RWPE1 (cell line): ENCODE measurements at regions not wholly inside any gene's neighbourhood (a gene's known extent, or its start where the extent isn't known, plus 50 kb on each side); places are given as distances from the start of the nearest gene placed in this dataset.

Experiments used
- CTCF ChIA-PET: fragments of 350-600 bp; sonication (Branson Sonifier 250); formaldehyde crosslinking; extraction: SDS; loops from one replicate; lab custom pipeline; 2021; lab: Yijun Ruan, JAX
- POLR2A ChIA-PET: fragments of 400-600 bp; formaldehyde crosslinking; extraction: SDS; loops from one replicate; lab custom pipeline; 2020; ENCODE audit warnings: antibody characterized with exemption; ENCODE audit not compliant: low non-redundant PET; lab: Yijun Ruan, JAX
- DNase-seq: peaks from one replicate; pipeline ENCODE4 v3.0.0; 2012; ENCODE audit warnings: low spot score
- H3K27ac ChIP-seq: fragments of 450-650 bp; 2 replicates; pipeline ENCODE4 v1.5.1; 2017
- TF ChIP-seq, protein P1 (sequence below): fragments of 450-650 bp; conservative IDR thresholded peaks from 2 replicates; pipeline ENCODE4 v1.5.1; 2017; ENCODE audit warnings: low read depth, mild to moderate bottlenecking

GRCh38 chr5:158514986-158515359, 584.7 kb downstream of the EBF1 start:
- DNase-seq, result no peak
- ChIA-PET POLR2A (no interaction called here), CTCF (no interaction called here)
- no peak overlapping the region for H3K27ac ChIP-seq
- TF ChIP-seq, protein P1, sequence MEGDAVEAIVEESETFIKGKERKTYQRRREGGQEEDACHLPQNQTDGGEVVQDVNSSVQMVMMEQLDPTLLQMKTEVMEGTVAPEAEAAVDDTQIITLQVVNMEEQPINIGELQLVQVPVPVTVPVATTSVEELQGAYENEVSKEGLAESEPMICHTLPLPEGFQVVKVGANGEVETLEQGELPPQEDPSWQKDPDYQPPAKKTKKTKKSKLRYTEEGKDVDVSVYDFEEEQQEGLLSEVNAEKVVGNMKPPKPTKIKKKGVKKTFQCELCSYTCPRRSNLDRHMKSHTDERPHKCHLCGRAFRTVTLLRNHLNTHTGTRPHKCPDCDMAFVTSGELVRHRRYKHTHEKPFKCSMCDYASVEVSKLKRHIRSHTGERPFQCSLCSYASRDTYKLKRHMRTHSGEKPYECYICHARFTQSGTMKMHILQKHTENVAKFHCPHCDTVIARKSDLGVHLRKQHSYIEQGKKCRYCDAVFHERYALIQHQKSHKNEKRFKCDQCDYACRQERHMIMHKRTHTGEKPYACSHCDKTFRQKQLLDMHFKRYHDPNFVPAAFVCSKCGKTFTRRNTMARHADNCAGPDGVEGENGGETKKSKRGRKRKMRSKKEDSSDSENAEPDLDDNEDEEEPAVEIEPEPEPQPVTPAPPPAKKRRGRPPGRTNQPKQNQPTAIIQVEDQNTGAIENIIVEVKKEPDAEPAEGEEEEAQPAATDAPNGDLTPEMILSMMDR, result no peak

DNA sequence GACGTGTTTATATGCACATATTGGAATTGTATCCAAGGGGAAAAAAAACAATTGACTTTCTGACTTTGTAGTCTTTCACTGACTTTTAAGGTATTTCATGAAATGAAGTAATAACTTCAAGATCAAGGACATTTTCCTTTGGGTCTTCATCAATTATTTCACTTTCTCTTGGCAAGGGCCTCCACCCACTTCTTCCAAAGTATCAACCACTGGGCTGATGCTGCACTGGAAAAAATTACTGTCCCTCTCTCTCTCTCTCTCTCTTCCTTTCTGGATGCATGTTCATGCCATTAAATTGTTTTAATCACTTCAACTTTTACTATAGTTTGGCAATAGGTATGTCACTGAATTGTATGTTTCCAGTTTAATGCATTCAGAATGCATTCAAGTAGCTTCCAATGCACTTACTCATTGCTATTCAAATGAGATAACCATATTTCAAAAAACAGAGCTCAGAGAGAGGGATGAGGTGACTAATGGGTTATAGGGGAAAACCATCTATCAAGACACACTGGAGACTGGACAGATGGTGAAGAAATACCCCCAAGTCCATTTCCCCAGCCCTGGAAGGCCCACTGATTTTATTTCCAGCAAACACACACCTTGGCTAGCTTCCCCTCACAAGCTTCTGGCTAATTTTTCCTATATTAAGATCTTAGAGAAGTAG, 585.3 kb downstream of the EBF1 start:
- ChIA-PET CTCF (no interaction called here), POLR2A (no interaction called here)
- H3K27ac ChIP-seq, result no peak overlapping the region
- peak; percentile 32 for DNase-seq
- TF ChIP-seq, protein P1, result no peak

DNA sequence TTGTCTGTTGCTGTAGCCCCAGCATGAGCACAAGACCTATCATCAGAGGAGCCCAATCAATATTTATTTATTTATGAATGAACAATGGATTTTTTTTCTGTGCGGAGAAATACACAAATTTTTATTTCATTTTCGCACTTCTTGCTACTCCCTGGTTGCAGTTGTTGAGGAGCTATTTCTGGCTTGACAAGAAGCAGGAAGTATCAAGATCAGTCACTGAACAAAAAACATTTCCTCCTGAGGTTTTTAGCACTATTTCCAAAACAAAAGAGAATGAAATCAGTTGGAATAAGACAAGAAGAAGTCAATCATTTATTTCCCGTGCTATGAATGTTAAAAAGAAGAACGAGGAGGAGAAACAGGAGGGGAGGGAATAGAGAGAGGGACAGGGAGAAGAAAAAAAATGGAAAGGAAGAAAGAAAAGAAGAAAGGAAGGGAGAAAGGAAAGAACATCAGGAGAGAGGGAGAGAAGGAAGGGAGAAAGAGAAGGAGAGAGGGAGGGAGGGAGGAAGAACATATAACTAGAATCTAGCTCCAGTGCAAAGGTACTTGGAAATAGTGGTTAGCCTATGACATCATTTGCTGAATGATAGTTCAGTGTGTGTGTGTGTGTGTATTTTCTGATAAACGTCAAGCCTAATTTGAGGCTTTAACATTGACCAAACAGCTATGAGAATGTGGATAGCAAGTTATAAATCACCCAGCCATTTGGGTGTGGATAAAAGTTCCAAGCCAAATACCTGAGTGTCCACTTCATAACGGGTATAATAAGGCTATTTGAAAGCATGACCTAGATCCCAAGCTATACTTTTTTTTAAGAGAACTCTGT, 586.0 kb downstream of the EBF1 start:
- H3K27ac ChIP-seq, result no peak overlapping the region
- ChIA-PET CTCF (interaction anchor here (0.6 kb wide), 1 partner anchor 339 kb away, joined by 4 read pairs; no protein-coding TSS in a partner anchor), POLR2A (no interaction called here)
- no peak for DNase-seq
- TF ChIP-seq, protein P1, result no peak

GRCh38 chr5:158511454-158511853, 588.3 kb downstream of the EBF1 start:
- CTCF ChIA-PET, result interaction anchor here (0.6 kb wide), 1 partner anchor 99 kb away, joined by 3 read pairs; no protein-coding TSS in a partner anchor
- DNase-seq, result no peak
- TF ChIP-seq, protein P1, result no peak
- no peak overlapping the region for H3K27ac ChIP-seq
- POLR2A ChIA-PET, result no interaction called here

GRCh38 chr5:158510479-158510878, 589.2 kb downstream of the EBF1 start:
- DNase-seq, result no peak
- ChIA-PET CTCF (no interaction called here), POLR2A (no interaction called here)
- TF ChIP-seq, protein P1, result no peak
- H3K27ac ChIP-seq, result no peak overlapping the region

GRCh38 chr5:158506648-158507047, 593.1 kb downstream of the EBF1 start:
- TF ChIP-seq, protein P1, result no peak
- POLR2A ChIA-PET, result no interaction called here
- no peak overlapping the region for H3K27ac ChIP-seq
- CTCF ChIA-PET, result no interaction called here
- no peak for DNase-seq
